ENCODE measurements at regions not wholly inside any gene's neighbourhood (a gene's known extent, or its start where the extent isn't known, plus 50 kb on each side); places are given as distances from the start of the nearest gene placed in this dataset.

- no peak overlapping the region for H2AFZ ChIP-seq (ENCODE audit: low read depth, low read length, severe bottlenecking)
- H3K4me3 ChIP-seq (ENCODE audit: insufficient read depth, low read length, poor library complexity, severe bottlenecking): no peak overlapping the region
- H3K79me2 ChIP-seq (ENCODE audit: insufficient read depth, low read length): no peaks in the 10 kb centered on the region
- no peak for TF ChIP-seq CTCF (IDR thresholded peaks at IDR 0.05; ENCODE audit: insufficient read depth, low read length, poor library complexity, severe bottlenecking)
- no peak for TF ChIP-seq EZH2phosphoT487 (conservative IDR thresholded peaks at IDR 0.05; ENCODE audit: low read length)
- H3K9me2 ChIP-seq (replicated peaks; ENCODE audit: insufficient read depth, low read length): no peaks in the 10 kb centered on the region
- H4K20me1 ChIP-seq (ENCODE audit: low read depth, low read length): no peaks in the 10 kb centered on the region
- H3K27ac ChIP-seq (ENCODE audit: low read depth, low read length): no peak overlapping the region
- no peak overlapping the region for H3K4me2 ChIP-seq (ENCODE audit: low read depth, low read length, poor library complexity, severe bottlenecking)
- H3K9ac ChIP-seq (ENCODE audit: low read length): no peak overlapping the region
- H3F3A ChIP-seq (ENCODE audit: insufficient read depth): no peaks in the 10 kb centered on the region
- no peaks in the 10 kb centered on the region for H3K9me3 ChIP-seq (ENCODE audit: insufficient read depth, low read length)
- H3K27me3 ChIP-seq (ENCODE audit: low read length): no peaks in the 10 kb centered on the region
- H3K36me3 ChIP-seq (ENCODE audit: low read length): no peaks in the 10 kb centered on the region
Measured at GRCh38 chr14:65351493-65352194, 60.9 kb upstream of the FUT8 start.

GRCh38 chr14:65352964-65353530 lies 59.5 kb upstream of the FUT8 start:
- H3K4me3 ChIP-seq (ENCODE audit: insufficient read depth, low read length, poor library complexity, severe bottlenecking): no peak overlapping the region
- H3K27me3 ChIP-seq (ENCODE audit: low read length): no peaks in the 10 kb centered on the region
- H3K36me3 ChIP-seq (ENCODE audit: low read length): no peaks in the 10 kb centered on the region
- no peak overlapping the region for H3K9ac ChIP-seq (ENCODE audit: low read length)
- no peaks in the 10 kb centered on the region for H3K9me2 ChIP-seq (replicated peaks; ENCODE audit: insufficient read depth, low read length)
- no peaks in the 10 kb centered on the region for H3K9me3 ChIP-seq (ENCODE audit: insufficient read depth, low read length)
- H3F3A ChIP-seq (ENCODE audit: insufficient read depth): no peaks in the 10 kb centered on the region
- H3K79me2 ChIP-seq (ENCODE audit: insufficient read depth, low read length): no peaks in the 10 kb centered on the region
- H4K20me1 ChIP-seq (ENCODE audit: low read depth, low read length): no peaks in the 10 kb centered on the region
- no peak overlapping the region for H2AFZ ChIP-seq (ENCODE audit: low read depth, low read length, severe bottlenecking)
- no peak overlapping the region for H3K4me2 ChIP-seq (ENCODE audit: low read depth, low read length, poor library complexity, severe bottlenecking)
- TF ChIP-seq CTCF (IDR thresholded peaks at IDR 0.05; ENCODE audit: insufficient read depth, low read length, poor library complexity, severe bottlenecking) (no peak), EZH2phosphoT487 (conservative IDR thresholded peaks at IDR 0.05; ENCODE audit: low read length) (no peak)
- H3K27ac ChIP-seq (ENCODE audit: low read depth, low read length): no peak overlapping the region

- H3K9me2 ChIP-seq (replicated peaks; ENCODE audit: insufficient read depth, low read length): no peaks in the 10 kb centered on the region
- H3K27me3 ChIP-seq (ENCODE audit: low read length): no peaks in the 10 kb centered on the region
- TF ChIP-seq EZH2phosphoT487 (conservative IDR thresholded peaks at IDR 0.05; ENCODE audit: low read length) (no peak), CTCF (IDR thresholded peaks at IDR 0.05; ENCODE audit: insufficient read depth, low read length, poor library complexity, severe bottlenecking) (no peak)
- no peaks in the 10 kb centered on the region for H3K9me3 ChIP-seq (ENCODE audit: insufficient read depth, low read length)
- H3K79me2 ChIP-seq (ENCODE audit: insufficient read depth, low read length): no peaks in the 10 kb centered on the region
- H3K4me2 ChIP-seq (ENCODE audit: low read depth, low read length, poor library complexity, severe bottlenecking): no peak overlapping the region
- no peak overlapping the region for H3K27ac ChIP-seq (ENCODE audit: low read depth, low read length)
- H3K9ac ChIP-seq (ENCODE audit: low read length): no peak overlapping the region
- H3K36me3 ChIP-seq (ENCODE audit: low read length): no peaks in the 10 kb centered on the region
- no peaks in the 10 kb centered on the region for H4K20me1 ChIP-seq (ENCODE audit: low read depth, low read length)
- H2AFZ ChIP-seq (ENCODE audit: low read depth, low read length, severe bottlenecking): no peak overlapping the region
- H3K4me3 ChIP-seq (ENCODE audit: insufficient read depth, low read length, poor library complexity, severe bottlenecking): no peak overlapping the region
- no peaks in the 10 kb centered on the region for H3F3A ChIP-seq (ENCODE audit: insufficient read depth)
Measured at GRCh38 chr14:65354131-65354530, 58.4 kb upstream of the FUT8 start.

Data from SU-DHL-6 (cell line).